ENCODE measurements at regions not wholly inside any gene's neighbourhood (a gene's known extent, or its start where the extent isn't known, plus 50 kb on each side); places are given as distances from the start of the nearest gene placed in this dataset.

GRCh38 chr2:176656038-176656775 is 387.0 kb downstream of the MTX2 start:
- Histone ChIP-seq H3K9ac (ENCODE audit: low read length) (no peak overlapping the region), H3K27me3 (ENCODE audit: low read length) (no peaks in the 10 kb centered on the region), H3K9me3 (ENCODE audit: low read length) (no peaks in the 10 kb centered on the region), H3K4me3 (ENCODE audit: low read length) (no peak overlapping the region), H3K4me2 (ENCODE audit: low read length) (no peak overlapping the region), H4K20me1 (ENCODE audit: low read length) (no peaks in the 10 kb centered on the region), H3K27ac (ENCODE audit: low read length) (no peak overlapping the region), H3K9me2 (replicated peaks; ENCODE audit: low read length) (no peaks in the 10 kb centered on the region), H3F3A (ENCODE audit: low read length, unreplicated experiment) (no peaks in the 10 kb centered on the region), H3K79me2 (ENCODE audit: low read length) (no peaks in the 10 kb centered on the region), H3K36me3 (ENCODE audit: low read depth, low read length) (no peaks in the 10 kb centered on the region), H2AFZ (ENCODE audit: low read length) (no peak overlapping the region), H3K4me1 (ENCODE audit: insufficient read depth, low read length) (no peaks in the 10 kb centered on the region)
- ChIA-PET POLR2A (ENCODE audit: unreplicated experiment) (no interaction called here), CTCF (no interaction called here)
- ATAC-seq: no peak
- DNase-seq: no peak
- BruUV-seq (replicated peaks): no TSS peak
- TF ChIP-seq EZH2 (IDR thresholded peaks at IDR 0.05; ENCODE audit: low read length, unreplicated experiment): no peak
- no peak for TF ChIP-seq EZH2phosphoT487 (IDR thresholded peaks at IDR 0.05; ENCODE audit: borderline replicate concordance, low read length)
- TF ChIP-seq, protein P1, sequence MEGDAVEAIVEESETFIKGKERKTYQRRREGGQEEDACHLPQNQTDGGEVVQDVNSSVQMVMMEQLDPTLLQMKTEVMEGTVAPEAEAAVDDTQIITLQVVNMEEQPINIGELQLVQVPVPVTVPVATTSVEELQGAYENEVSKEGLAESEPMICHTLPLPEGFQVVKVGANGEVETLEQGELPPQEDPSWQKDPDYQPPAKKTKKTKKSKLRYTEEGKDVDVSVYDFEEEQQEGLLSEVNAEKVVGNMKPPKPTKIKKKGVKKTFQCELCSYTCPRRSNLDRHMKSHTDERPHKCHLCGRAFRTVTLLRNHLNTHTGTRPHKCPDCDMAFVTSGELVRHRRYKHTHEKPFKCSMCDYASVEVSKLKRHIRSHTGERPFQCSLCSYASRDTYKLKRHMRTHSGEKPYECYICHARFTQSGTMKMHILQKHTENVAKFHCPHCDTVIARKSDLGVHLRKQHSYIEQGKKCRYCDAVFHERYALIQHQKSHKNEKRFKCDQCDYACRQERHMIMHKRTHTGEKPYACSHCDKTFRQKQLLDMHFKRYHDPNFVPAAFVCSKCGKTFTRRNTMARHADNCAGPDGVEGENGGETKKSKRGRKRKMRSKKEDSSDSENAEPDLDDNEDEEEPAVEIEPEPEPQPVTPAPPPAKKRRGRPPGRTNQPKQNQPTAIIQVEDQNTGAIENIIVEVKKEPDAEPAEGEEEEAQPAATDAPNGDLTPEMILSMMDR (conservative IDR thresholded peaks at IDR 0.05; ENCODE audit: low read depth, low read length): no peak
- intact Hi-C loops (cut with micrococcal nuclease): no loop called here

GRCh38 chr2:176656776-176657140 is 387.5 kb downstream of the MTX2 start:
- POLR2A ChIA-PET (ENCODE audit: unreplicated experiment): no interaction called here

GRCh38 chr2:176657393-176657792 is 388.2 kb downstream of the MTX2 start:
- DNase-seq: no peak
- Histone ChIP-seq H3K9ac (ENCODE audit: low read length) (no peak overlapping the region), H3K4me3 (ENCODE audit: low read length) (no peak overlapping the region), H3K4me2 (ENCODE audit: low read length) (no peak overlapping the region), H3K27me3 (ENCODE audit: low read length) (no peaks in the 10 kb centered on the region), H3K9me3 (ENCODE audit: low read length) (no peaks in the 10 kb centered on the region), H3K36me3 (ENCODE audit: low read depth, low read length) (no peaks in the 10 kb centered on the region), H4K20me1 (ENCODE audit: low read length) (no peaks in the 10 kb centered on the region), H2AFZ (ENCODE audit: low read length) (no peak overlapping the region), H3K79me2 (ENCODE audit: low read length) (no peaks in the 10 kb centered on the region), H3K9me2 (replicated peaks; ENCODE audit: low read length) (no peaks in the 10 kb centered on the region), H3F3A (ENCODE audit: low read length, unreplicated experiment) (no peaks in the 10 kb centered on the region), H3K4me1 (ENCODE audit: insufficient read depth, low read length) (no peaks in the 10 kb centered on the region), H3K27ac (ENCODE audit: low read length) (no peak overlapping the region)
- TF ChIP-seq EZH2 (IDR thresholded peaks at IDR 0.05; ENCODE audit: low read length, unreplicated experiment) (no peak), EZH2phosphoT487 (IDR thresholded peaks at IDR 0.05; ENCODE audit: borderline replicate concordance, low read length) (no peak)
- TF ChIP-seq, protein P1 (conservative IDR thresholded peaks at IDR 0.05; ENCODE audit: low read depth, low read length): no peak
- CTCF ChIA-PET: no interaction called here
- BruUV-seq (replicated peaks): no TSS peak
- POLR2A ChIA-PET (ENCODE audit: unreplicated experiment): no interaction called here
- 0 out of 2 replicates have a peak, but pooled peaks have one; percentile 28 for ATAC-seq
- intact Hi-C loops (cut with micrococcal nuclease): no loop called here

More at GRCh38 chr2:176656776-176657140, 387.5 kb downstream of the MTX2 start:
- no TSS peak for BruUV-seq (replicated peaks)
- H3K27me3 ChIP-seq (ENCODE audit: low read length): no peaks in the 10 kb centered on the region
- no peaks in the 10 kb centered on the region for H3K9me2 ChIP-seq (replicated peaks; ENCODE audit: low read length)
- no peak overlapping the region for H3K4me3 ChIP-seq (ENCODE audit: low read length)
- H3K4me2 ChIP-seq (ENCODE audit: low read length): no peak overlapping the region
- H2AFZ ChIP-seq (ENCODE audit: low read length): no peak overlapping the region
- ATAC-seq (no peak), DNase-seq (no peak)
- no peaks in the 10 kb centered on the region for H3F3A ChIP-seq (ENCODE audit: low read length, unreplicated experiment)
- TF ChIP-seq EZH2 (IDR thresholded peaks at IDR 0.05; ENCODE audit: low read length, unreplicated experiment) (no peak), EZH2phosphoT487 (IDR thresholded peaks at IDR 0.05; ENCODE audit: borderline replicate concordance, low read length) (no peak)
- TF ChIP-seq, protein P1 (conservative IDR thresholded peaks at IDR 0.05; ENCODE audit: low read depth, low read length): no peak
- intact Hi-C loops (cut with micrococcal nuclease): no loop called here
- CTCF ChIA-PET: no interaction called here
- H3K9ac ChIP-seq (ENCODE audit: low read length): no peak overlapping the region
- no peaks in the 10 kb centered on the region for H3K79me2 ChIP-seq (ENCODE audit: low read length)
- no peak overlapping the region for H3K27ac ChIP-seq (ENCODE audit: low read length)
- H3K36me3 ChIP-seq (ENCODE audit: low read depth, low read length): no peaks in the 10 kb centered on the region
- no peaks in the 10 kb centered on the region for H3K9me3 ChIP-seq (ENCODE audit: low read length)
- H4K20me1 ChIP-seq (ENCODE audit: low read length): no peaks in the 10 kb centered on the region
- no peaks in the 10 kb centered on the region for H3K4me1 ChIP-seq (ENCODE audit: insufficient read depth, low read length)
